Psoas muscle (tissue), 7 donors: ENCODE measurements at regions not wholly inside any gene's neighbourhood (a gene's known extent, or its start where the extent isn't known, plus 50 kb on each side); places are given as distances from the start of the nearest gene placed in this dataset.

Source experiments
- ATAC-seq, 4 donors: fragments of 200-7000 bp; cut with Tn5 transposase; one replicate each; pipeline ENCODE4 v1.9.1; 2020; ENCODE audit warnings: moderate library complexity in 3 of 4, mild to moderate bottlenecking in 2 of 4
- DNase-seq, 2 donors: peaks; one replicate each; pipeline ENCODE4 v3.0.0-alpha.2; 2020
- H3K27ac ChIP-seq: fragments of 200-600 bp; one replicate; pipeline ENCODE4 v1.8.0; 2022
- H3K27me3 ChIP-seq, 3 donors: fragments of 200-600 bp in 1 of 3; one replicate each; pipeline versions ENCODE4 v1.6.1 to v1.8.0; 2013 to 2022; ENCODE audit warnings: low read length in 2 of 3, mild to moderate bottlenecking in 2 of 3, moderate library complexity in 1 of 3; ENCODE audit not compliant: insufficient read depth in 3 of 3
- H3K36me3 ChIP-seq, 2 donors: fragments of 200-600 bp in 1 of 2; one replicate each; pipeline versions ENCODE4 v1.6.1 to v1.8.0; 2013 to 2022; ENCODE audit warnings: low read depth in 1 of 2, mild to moderate bottlenecking in 1 of 2, moderate library complexity in 1 of 2; ENCODE audit not compliant: insufficient read depth in 1 of 2
- H3K4me1 ChIP-seq: fragments of 200-600 bp; one replicate; pipeline ENCODE4 v1.8.0; 2022
- H3K4me3 ChIP-seq: fragments of 200-600 bp; one replicate; pipeline ENCODE4 v1.8.0; 2022; ENCODE audit warnings: mild to moderate bottlenecking
- H3K9me3 ChIP-seq: fragments of 200-600 bp; one replicate; pipeline ENCODE4 v1.8.0; 2022
- CTCF ChIP-seq: fragments of 200-600 bp; IDR thresholded peaks from one replicate; pipeline ENCODE4 v1.8.0; 2022; ENCODE audit warnings: antibody characterized with exemption
- WGBS, 3 donors: extraction: QIAGEN DNeasy Blood & Tissue Kit; methylation state at CpG; one replicate each; pipeline versions ENCODE4 v1.1.6 to v1.1.7; 2013; 5-methylcytosine and 5-hydroxymethylcytosine counted together
- intact Hi-C, 2 donors: fragments of 100-400 bp; cut with DNase I; formaldehyde crosslinking; loops; one replicate each; pipeline versions ENCODE4 v1.11.0 to v1.14.2; 2022
- donor health status: healthy with polysubstance abuse.
- donor health status: DM: no; HTN: no; CAD: no; lungs with moderate emphysema.
- donor health status: Bipolar disorder and iron deficiency.
- donor health status: healthy.
- donor health status: DM: yes; HTN: yes; CAD: no.
- donor health status: DM: no; HTN: no; CAD: no.
- donor health status: DM: yes; HTN: yes; CAD: no.

GRCh38 chr10:120691625-120692024 is 159.5 kb upstream of the WDR11 start:
- no peak for TF ChIP-seq CTCF
- no peaks in the 10 kb centered on the region for H3K4me1 ChIP-seq
- no peaks in the 10 kb centered on the region for H3K27me3 ChIP-seq
- no peaks in the 10 kb centered on the region for H3K36me3 ChIP-seq
- 60 to 70% (median 69%) methylated on average over 3 of the region's 3 CpGs for WGBS, 3 donors
- no peak overlapping the region for H3K4me3 ChIP-seq
- H3K27ac ChIP-seq = no peak overlapping the region
- intact Hi-C loops = no loop called here
- no peak for DNase-seq
- peaks cover 12% of the 10 kb centered on the region for H3K9me3 ChIP-seq
- ATAC-seq = no peak

- H3K4me1 ChIP-seq = no peaks in the 10 kb centered on the region
- intact Hi-C loops = no loop called here
These were observed 150.7 kb upstream of the WDR11 start for GRCh38 chr10:120700426-120700825.

GRCh38 chr10:120701381-120701780 is 149.8 kb upstream of the WDR11 start:
- H3K4me3 ChIP-seq = no peak overlapping the region
- no peaks in the 10 kb centered on the region for H3K4me1 ChIP-seq
- H3K36me3 ChIP-seq = no peaks in the 10 kb centered on the region
- no peak overlapping the region for H3K27ac ChIP-seq
- 59 to 70% (median 69%) methylated on average over 2 of the region's 2 CpGs for WGBS, 3 donors
- intact Hi-C loops = no loop called here
- no peak for TF ChIP-seq CTCF
- no peaks in the 10 kb centered on the region for H3K27me3 ChIP-seq
- DNase-seq = no peak
- ATAC-seq = no peak
- H3K9me3 ChIP-seq = peaks cover 5% of the 10 kb centered on the region

More at GRCh38 chr10:120700426-120700825, 150.7 kb upstream of the WDR11 start:
- H3K4me3 ChIP-seq = no peak overlapping the region
- H3K27ac ChIP-seq = no peak overlapping the region
- ATAC-seq (no peak), DNase-seq (no peak)
- WGBS, 3 donors = 78 to 81% (median 79%) methylated on average over 2 of the region's 2 CpGs
- TF ChIP-seq CTCF = no peak
- H3K9me3 ChIP-seq = peaks cover 5% of the 10 kb centered on the region
- H3K36me3 ChIP-seq = no peaks in the 10 kb centered on the region
- no peaks in the 10 kb centered on the region for H3K27me3 ChIP-seq

- H3K4me3 ChIP-seq = no peak overlapping the region
- no peaks in the 10 kb centered on the region for H3K36me3 ChIP-seq
- no peak for ATAC-seq
- no peak overlapping the region for H3K27ac ChIP-seq
- intact Hi-C loops = no loop called here
- no peaks in the 10 kb centered on the region for H3K27me3 ChIP-seq
- H3K4me1 ChIP-seq = no peaks in the 10 kb centered on the region
- no peak for DNase-seq
- WGBS, 3 donors = 80 to 85% (median 81%) methylated on average over 1 of the region's 1 CpG
- peaks cover 5% of the 10 kb centered on the region for H3K9me3 ChIP-seq
- TF ChIP-seq CTCF = no peak
These were observed 149.1 kb upstream of the WDR11 start for GRCh38 chr10:120702032-120702431.

- Histone ChIP-seq H3K9me3 (no peaks in the 10 kb centered on the region), H3K27me3 (no peaks in the 10 kb centered on the region), H3K4me3 (no peak overlapping the region), H3K4me1 (no peaks in the 10 kb centered on the region), H3K27ac (no peak overlapping the region), H3K36me3 (no peaks in the 10 kb centered on the region)
- no peak for DNase-seq
- WGBS, 3 donors = 68 to 73% (median 71%) methylated on average over 4 of the region's 4 CpGs
- intact Hi-C loops = no loop called here
- TF ChIP-seq CTCF = no peak
- ATAC-seq = no peak
These were observed 145.9 kb upstream of the WDR11 start for GRCh38 chr10:120705309-120705708.
